NCI-H748 treated with DMSO at 0.1 percent for 48 hours (cell line): ENCODE measurements at regions not wholly inside any gene's neighbourhood (a gene's known extent, or its start where the extent isn't known, plus 50 kb on each side); places are given as distances from the start of the nearest gene placed in this dataset.

Experiments used
- DNase-seq: peaks from one replicate; lab custom pipeline; 2025; lab: John Stamatoyannopoulos, UW

DNA sequence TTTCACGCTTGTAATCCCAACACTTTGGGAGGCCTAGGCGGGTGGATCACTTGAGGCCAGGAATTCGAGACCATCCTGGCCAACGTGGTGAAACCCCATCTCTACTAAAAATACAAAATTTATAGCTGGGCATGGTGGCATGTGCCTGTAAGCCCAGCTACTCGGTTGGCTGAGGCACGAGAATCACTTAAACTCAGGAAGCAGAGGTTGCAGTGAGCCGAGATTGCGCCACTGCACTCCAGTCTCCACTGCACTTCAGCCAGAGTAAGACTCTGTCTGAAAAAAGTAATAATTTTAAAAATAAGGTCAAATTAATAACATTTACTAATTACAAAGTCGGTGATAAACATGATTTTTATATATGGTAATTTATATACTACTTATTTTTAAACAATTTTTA lies 155.9 kb downstream of the AXIN2 start:
- no peak for DNase-seq

DNA sequence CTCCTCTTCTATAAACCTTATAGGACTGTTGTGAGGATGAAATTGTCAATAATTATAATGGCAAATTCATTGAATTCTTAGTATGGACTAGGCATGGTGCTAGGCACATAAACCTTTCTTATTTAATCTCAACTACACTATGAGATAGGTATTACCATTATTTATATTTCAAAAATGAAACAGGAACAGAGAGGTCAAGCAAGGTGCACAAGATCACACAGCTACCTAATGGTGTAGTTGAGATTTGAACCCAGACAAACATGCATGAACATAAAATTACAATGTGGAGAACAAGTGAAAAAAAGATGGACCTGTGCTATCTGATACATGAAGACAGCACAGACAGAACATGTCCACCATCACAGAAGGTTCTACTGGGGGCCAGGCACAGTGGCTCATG lies 156.7 kb downstream of the AXIN2 start:
- no peak for DNase-seq

DNA sequence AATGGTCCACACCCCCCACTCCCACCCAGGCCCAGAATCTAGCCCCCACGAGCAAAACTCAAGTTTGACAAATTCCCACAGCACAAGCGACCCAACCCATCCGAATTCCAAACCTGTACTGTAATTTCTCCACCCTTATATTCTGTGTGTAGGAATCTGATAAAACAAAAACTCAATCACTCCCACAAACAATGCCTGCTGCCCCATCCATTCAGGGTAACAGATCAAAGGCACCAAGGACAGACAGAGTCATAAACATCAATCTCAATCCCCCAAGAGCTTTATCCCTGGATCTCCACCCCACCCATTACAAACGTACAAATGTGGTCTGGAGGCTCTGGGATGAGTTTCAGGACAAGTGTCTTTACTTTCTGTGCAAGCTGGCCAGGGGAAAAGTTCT lies 157.8 kb downstream of the AXIN2 start:
- no peak for DNase-seq

DNA sequence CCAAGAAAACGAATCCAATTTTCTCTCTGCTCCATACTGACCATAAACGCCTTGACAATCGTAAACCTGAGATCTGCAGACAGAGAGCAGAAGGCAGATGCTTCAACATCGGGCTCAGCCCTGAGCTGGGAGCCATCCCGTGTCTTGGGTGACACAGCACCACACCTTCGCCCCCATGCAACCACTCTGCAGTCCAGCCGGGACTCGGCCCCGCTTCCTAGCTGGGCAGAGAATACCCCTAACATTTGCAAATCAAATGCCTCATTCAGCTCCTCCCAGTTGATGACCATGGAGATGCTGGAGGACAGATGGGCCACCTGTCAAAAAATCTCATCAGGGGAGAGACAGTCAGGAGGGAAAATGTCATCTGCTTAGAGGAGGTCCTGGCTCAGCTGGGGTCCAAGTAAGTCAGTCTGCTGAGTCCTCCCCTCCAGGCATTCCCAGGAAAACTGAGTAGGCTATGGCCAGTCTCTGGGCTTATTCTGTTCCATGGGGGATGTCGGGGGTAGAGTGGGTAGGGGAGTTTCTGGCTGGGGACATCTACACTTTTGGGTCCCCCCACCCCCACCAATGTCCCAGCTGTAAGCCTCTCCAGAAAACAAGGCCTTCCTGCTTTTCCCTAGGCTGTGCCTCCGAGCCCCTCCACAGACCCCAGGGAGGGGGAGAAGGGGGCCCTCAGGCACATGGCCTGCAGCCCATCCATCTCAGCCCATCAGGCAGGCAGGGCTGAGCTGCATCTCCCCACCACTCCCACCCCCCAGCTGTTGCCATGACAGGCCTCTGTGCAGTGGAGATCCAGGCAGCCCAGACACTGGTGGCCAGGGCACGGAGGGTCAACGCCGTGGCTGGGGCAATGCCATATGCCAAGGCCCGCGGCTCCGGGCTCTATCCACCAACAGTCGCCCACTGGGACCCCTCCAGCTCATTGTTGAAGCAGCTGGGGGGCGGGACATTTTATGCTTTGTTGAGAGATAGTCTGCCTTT lies 158.6 kb downstream of the AXIN2 start:
- no peak for DNase-seq

DNA sequence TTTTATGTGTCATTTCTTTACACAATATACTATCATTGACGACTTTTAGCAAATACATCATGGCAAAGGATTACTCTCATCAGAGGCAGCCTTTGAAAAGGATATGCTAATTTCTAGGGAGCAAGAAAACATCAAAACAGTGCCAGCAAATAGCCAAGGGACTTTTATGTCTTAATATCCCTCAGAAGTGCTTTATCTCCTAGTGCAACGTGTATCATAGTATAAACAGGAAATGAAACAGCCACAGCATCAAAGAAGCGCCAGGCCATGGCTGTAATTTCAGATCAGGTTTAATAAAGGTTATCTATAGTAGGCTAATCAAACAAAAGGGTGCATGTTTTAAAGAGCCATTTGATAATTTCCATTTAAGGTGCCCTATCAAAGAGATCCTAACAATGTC lies 159.9 kb downstream of the AXIN2 start:
- DNase-seq = no peak

DNA sequence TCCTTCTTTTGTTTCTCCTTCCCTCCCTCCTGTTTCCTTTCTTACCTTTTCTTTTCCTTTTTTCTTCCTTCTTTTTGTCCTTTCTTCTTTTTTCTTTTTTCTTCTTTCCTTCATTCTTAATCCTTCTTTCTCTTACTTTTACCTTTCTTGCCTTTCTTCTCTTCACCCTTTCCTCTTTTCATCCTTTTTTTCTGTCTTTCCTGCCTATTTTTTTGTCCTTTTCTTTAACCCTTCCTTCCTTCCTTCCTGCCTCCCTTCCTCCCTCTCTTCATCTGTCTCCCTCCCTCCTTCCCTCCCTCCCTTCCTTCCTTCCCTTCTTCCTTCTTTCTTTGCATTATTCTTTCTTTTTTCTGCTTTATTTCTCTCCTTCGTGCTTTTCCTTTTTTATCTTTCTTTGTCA lies 160.7 kb downstream of the AXIN2 start:
- no peak for DNase-seq

DNA sequence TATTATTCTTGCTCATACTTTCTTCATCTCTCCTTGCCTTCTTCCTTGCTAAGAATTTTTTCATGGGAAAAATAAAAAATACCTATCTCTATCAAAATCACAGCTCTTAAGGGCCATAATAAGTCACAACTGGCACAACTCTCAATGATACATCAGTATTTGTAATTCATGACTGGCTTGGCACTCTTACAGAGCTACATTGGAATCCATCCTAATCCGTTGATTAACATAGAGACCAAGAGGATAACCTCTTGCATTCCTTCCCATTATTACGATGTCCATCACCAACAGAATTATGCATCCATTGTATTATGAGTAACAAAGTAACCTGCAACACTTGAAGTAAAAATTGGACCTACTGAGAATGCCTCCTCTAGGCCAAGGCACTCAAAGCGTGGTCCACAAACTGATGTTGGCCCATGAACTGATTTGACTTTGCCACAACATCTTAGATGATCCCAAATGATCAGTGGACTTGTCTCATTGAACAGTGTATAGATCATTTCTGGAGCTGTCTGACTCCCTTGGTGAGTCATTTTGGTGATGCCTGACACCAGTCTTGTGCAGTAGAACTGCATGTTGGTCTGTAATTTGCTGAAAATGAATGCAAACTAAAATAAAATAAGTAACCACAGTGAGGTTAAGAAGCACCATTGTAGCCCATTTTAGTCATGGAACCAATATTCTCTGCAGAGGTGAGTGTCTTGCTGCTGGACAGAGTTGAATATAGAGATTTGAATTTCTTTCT lies 163.2 kb downstream of the AXIN2 start:
- DNase-seq = no peak

DNA sequence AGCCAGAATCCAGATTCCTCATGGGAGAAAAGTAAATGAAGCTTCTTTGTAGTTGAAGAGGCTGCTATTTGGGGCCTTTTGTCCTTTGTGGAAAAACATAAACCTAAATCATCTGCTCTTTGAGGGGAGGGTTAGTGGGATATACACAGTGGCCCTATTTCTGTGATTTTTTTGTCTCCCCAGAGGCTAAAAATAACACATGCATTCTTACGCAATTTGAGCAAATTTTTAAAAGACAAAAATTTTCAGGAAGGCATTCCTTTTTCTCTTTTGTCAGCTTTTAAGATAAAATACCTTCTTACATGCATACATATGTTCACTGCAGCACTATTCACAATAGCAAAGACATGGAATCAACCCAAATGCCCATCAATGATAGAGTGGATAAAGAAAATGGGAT lies 165.5 kb downstream of the AXIN2 start:
- no peak for DNase-seq

DNA sequence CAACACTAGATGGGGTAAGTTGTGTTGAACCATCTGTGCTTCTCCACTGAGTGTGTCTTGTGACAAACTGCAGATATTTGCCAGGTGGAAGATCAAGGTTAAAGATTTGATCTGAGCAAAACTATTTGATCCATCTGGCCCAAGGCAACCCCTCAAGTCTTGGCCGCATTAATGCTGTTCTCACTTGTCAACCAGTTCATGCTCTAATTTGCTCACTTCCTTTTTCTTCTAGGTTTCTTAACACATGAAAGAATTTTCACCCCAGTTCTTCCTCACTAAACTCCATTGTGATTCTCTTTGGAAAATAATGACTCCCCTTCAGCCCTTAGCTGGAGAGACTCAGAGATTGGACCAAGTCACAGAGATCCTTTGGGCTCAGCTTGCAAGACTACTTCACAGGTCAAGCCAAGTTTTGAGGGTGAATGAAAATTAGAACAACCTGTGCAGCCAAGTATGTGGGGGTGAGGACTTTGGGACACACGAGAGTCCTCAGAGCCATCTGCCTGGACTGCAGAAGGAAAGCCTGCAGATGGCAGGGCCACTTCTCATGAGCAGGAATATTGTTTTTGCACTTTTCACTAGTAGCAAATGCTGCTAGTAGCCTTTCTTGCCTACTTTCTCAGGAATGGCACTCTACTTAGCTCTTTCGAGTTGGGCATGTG lies 166.5 kb downstream of the AXIN2 start:
- DNase-seq = no peak

DNA sequence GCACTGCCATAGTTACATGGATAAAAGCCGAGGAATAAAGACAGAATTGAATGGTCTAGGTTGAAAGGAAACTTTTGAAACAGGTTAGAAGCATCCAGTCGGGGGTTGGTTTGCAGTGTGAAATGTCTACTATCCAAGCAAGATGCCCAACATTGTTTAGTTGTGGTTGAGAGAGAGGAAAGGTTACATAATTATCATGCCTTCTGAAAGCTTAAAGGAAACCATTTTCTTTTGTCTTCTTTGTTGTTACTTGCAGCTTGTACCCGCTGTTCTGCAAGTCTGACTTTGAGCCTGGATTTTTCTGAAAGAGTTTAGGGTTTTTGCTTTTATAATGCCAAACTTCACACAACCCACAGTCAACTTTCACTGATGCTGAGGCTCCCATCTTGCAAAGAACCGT lies 167.9 kb downstream of the AXIN2 start:
- no peak for DNase-seq

DNA sequence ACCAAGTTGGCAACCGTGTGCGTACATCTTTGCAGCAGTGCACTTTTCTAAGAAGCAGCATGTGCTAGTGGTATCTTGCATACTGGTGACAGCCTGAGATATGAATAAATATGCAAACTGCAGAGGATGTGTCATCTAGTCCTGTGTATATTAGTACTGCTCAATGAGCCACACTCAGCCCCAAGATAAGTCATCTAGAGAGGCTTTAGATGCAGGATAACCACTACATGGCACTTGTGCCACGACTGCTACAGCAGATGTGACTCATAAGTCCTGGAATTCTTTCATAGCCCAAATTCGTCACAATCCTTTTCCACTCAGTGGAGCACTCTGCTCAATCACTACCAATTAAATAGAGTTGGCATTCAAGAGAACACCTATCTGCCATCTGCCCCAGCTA lies 171.5 kb downstream of the AXIN2 start:
- DNase-seq = no peak

DNA sequence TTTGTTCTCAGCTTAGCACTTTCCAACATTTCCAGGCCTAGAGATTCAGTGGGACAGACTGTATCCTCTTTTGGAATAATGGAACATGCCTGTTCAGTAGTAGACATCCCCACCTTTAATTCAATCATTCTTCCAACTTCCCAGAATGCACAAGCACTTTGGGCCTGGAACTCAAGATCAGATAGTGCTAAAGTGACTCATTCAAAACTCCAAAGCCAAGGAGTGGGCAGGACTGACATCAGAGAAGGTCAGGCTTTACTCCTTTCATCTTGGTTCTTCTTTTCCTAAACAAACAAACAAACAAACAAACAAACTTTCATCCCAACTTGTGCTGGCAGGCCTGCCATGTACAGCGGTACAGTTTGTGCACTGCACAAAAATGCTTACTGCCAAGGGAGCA lies 172.0 kb downstream of the AXIN2 start:
- no peak for DNase-seq

DNA sequence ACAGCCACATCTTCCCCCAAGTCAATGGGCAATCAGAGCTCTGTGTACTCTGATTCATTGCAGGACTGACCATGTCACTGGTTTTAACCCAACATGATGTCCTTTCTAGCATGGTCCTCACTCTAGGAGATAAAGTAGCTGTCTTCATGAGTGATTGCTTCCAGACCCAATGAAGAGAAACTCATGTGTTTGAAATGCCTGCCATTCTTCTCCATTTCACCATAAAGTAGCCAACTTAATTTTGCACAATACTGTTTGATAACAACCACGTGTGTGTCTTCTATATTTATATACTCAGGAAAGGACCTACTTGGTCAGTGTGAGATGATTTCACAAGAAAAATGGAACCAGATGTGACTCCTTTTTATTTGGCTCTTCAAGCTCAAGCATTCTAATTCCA lies 172.5 kb downstream of the AXIN2 start:
- DNase-seq = no peak

DNA sequence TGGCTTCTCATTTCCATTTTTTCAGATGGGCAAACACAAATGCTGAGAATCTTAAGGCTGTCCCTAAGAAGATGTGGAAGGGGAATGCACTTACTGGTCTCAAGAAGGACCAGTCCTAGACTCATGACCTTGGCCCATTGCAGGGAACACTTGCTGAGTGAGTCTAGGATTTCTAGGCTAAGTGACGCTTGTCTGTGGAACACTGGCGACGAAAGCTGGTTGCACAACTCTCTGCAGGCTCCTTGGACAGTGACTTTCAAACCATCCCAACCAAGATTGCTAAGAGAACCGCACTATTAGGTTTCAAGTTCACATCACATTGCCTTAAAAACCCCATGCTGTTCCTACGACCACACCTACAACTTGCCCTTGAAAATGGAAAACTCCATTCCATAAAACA lies 174.1 kb downstream of the AXIN2 start:
- DNase-seq = no peak

DNA sequence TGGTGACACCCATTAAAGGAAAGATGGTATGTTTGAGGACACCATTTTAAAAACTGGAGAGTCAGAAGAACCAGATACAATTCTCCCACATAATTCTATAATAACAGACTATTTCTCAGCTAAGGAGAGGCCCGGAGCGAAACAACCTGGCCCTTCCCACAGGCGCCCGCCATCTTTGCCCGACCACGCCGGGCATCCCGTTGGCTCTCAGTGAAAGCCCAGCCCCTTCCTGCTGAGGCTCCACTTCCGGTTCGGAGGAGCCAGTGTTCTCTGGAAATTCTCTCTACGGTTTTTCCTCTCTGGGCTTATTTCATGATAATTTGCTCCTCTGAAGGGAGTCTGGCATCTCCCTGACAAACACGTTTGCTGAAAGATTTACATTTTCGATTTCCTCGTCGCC lies 175.7 kb downstream of the AXIN2 start:
- DNase-seq = no peak

DNA sequence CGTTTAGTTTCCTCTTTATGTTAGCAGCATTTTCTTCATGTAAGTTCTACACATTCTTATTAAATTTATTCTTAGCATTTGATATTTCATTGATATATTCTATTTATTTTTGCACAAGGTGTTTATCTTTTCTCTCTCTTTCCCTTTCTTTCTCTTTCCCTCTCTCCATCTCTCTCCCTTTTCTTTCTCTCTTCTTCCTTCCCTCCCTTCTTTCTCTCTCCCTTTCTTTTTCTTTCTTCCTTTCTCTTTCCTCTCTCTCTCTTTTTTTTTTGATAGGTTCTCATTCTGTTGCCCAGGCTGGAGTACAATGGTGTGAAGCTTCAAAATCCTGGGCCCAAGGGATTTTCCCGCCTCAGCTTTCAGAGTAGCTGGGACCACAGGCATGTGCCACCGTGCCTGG lies 176.4 kb downstream of the AXIN2 start:
- DNase-seq = no peak

DNA sequence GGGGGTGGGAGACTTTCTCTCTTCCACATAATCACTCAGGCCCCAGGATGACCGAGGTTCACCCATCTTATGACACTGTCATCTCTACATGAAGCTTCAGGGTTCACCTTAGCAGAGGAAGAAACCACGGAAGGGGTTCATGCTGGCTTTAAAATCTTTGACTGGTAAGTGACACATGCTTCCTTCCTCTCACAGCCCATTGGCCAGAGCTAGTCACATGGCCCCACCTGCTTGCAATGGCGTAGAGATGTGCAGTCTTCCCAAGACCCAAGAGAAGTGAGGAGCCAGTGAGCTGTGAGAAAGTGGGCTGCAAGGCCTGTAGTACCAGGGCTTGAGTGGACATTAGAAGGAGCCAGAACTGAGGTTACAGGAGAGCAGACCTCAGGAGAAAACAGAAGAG lies 180.3 kb downstream of the AXIN2 start:
- no peak for DNase-seq

DNA sequence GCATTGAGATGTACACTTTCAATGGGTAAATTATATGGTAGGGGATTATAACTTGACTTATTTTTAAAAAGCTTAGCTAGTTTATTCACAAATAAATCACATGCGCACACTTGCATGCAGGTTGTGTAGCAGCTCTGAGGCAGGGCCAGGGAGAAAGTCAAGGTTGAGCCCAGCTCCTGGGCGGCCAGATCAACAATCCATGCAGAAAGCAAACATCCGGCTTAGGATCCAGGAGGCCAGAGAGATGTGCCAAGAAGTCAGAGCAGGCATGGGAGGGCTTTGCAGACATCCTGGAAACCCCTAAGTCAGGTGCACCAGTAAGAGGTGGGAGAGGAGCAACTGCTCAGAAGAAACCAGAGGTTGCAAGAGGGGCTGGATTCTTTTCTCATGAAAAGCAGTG lies 186.5 kb downstream of the AXIN2 start:
- no peak for DNase-seq

DNA sequence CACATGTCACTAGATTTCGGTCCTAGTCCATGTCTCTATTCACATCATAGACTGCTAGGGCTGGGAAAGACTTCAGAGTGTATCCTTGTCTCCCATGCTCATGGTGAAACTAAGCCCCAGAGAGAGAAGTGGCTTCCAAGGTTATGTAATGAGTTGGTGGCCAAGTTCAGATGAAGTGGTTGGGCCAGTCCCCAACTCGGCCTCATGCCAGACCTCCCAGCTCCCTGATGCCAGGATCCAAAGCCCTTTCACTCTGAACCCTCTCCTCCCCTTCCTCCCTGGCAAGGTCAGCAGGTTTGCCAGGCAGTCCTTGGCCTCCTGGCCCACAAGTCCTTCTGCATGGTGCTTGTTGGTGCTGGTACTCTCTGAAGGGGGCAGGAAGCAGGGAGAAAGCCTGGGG lies 189.7 kb downstream of the AXIN2 start:
- DNase-seq = no peak

DNA sequence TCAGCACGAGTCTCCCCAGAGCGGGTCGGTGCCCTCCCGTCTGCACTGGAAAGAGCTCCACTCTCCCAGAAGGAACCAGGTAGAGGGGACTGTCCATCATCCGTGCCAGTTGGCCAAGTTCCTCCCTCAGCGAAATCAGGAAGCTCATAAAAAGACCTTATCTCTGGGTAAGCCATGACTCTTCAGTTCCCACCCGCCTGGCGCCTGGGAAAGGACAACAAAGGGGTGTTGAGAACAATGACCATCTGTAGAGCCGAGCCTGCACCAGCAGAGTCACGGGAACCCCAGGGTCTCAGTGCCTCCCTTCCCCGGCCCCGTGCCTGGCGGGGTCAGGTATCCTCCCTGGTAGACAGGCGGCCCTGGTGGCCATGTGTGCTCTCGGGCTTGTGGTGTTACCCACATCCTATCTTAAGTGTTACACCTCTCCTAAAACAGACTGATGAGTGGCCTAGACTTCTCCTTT lies 190.7 kb downstream of the AXIN2 start:
- DNase-seq = no peak

DNA sequence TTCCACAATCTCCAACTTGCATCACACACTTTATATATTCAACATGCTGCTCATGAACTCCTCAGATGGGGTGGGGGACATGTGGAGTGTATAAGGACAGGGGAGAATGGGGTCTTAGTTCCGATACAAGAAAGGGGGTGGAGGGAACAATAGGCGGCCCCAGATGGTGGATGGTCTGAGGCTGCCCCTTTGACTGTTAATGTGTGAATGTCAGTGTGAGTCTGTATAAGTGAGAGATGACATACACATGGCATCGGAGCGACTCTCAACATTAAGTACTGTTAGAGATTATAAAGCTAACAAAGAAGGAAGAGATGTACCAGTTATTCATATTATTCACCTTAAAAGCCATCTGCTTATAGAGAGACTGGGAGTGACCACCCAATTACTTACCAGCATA lies 193.1 kb downstream of the AXIN2 start:
- no peak for DNase-seq

DNA sequence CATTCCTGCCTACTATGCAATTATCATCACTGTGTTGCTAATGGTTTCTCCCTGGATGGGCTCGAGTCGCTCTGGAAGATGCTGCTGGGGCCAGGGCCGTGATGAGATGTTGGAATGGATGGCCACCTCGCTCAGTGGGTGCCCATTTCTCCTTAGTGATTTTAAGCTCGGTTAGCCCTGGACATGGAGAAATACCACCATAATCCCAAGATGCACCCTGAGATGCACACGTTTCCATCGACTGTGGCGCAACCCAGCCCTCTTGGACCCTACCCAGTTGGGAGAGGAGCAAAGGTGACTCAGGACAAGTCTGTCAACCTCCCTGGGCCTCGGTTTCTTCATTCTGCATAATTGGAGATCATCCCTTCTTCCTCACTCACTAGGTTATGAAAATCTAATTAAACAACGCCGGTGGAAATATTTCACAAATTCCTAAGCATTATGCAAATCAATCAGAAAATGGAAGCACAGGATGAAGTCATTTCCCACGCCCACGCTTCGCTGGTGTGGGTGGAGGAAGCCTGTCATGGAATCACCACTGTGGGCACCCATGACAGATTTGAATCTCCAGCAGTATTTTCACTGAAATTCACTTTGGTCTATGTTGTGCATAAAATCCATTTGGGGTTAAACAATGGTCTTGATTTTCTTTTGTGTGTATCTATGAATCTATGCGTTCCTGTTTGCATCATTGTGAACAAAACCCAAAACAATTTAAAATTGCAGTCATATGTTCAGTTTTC lies 195.2 kb downstream of the AXIN2 start:
- no peak for DNase-seq
